Heart right ventricle (tissue), 16 donors: ENCODE measurements at regions not wholly inside any gene's neighbourhood (a gene's known extent, or its start where the extent isn't known, plus 50 kb on each side); places are given as distances from the start of the nearest gene placed in this dataset.

Experiments
- ATAC-seq, 8 donors: fragments of 200-7000 bp; cut with Tn5 transposase; one replicate each; pipeline ENCODE4 v1.9.1; 2020; ENCODE audit warnings: mild to moderate bottlenecking in 8 of 8, moderate library complexity in 8 of 8, moderate number of reproducible peaks in 1 of 8
- DNase-seq, 2 donors: peaks; one replicate each; pipeline ENCODE4 v3.0.0-alpha.2; 2020
- H3K27ac ChIP-seq, 10 donors: fragments of 200-600 bp; sonication (generic) in 2 of 10; one replicate each; pipeline versions ENCODE4 v1.5.0 to v1.8.0; 2020 to 2022; ENCODE audit warnings: mild to moderate bottlenecking in 3 of 10
- H3K27me3 ChIP-seq, 7 donors: fragments of 200-600 bp; one replicate each; pipeline ENCODE4 v1.8.0; 2021 to 2022; ENCODE audit warnings: mild to moderate bottlenecking in 2 of 7
- H3K36me3 ChIP-seq, 9 donors: fragments of 200-600 bp; sonication (generic) in 1 of 9; one replicate each; pipeline versions ENCODE4 v1.5.0 to v1.8.0; 2020 to 2022; ENCODE audit warnings: mild to moderate bottlenecking in 2 of 9
- H3K4me1 ChIP-seq, 9 donors: fragments of 200-600 bp; sonication (generic) in 1 of 9; one replicate each; pipeline versions ENCODE4 v1.5.0 to v1.8.0; 2020 to 2022; ENCODE audit warnings: mild to moderate bottlenecking in 4 of 9
- H3K4me3 ChIP-seq, 10 donors: fragments of 200-600 bp; sonication (generic) in 2 of 10; one replicate each; pipeline versions ENCODE4 v1.5.0 to v1.8.0; 2020 to 2022; ENCODE audit warnings: mild to moderate bottlenecking in 7 of 10, moderate library complexity in 2 of 10
- H3K9me3 ChIP-seq, 11 donors: fragments of 200-600 bp in 10 of 11; sonication (generic) in 2 of 11; one replicate each; pipeline versions ENCODE4 v1.5.0 to v1.8.0; 2013 to 2022; ENCODE audit warnings: mild to moderate bottlenecking in 2 of 11, control low read depth in 1 of 11, moderate library complexity in 1 of 11
- CTCF ChIP-seq, 9 donors: fragments of 200-600 bp; sonication (generic) in 2 of 9; IDR thresholded peaks; one replicate each; pipeline versions ENCODE4 v1.5.0 to v1.8.0; 2021 to 2022; ENCODE audit warnings: antibody characterized with exemption in 9 of 9, mild to moderate bottlenecking in 5 of 9, moderate library complexity in 1 of 9
- WGBS, 2 donors: extraction: QIAGEN DNeasy Blood & Tissue Kit; methylation state at CpG; one replicate each; pipeline ENCODE4 v1.1.7; 2013; ENCODE audit warnings: inconsistent platforms in 1 of 2; 5-methylcytosine and 5-hydroxymethylcytosine counted together
- intact Hi-C, 10 donors: fragments of 100-400 bp; cut with DNase I; formaldehyde crosslinking; loops; one replicate each; pipeline versions ENCODE4 v1.11.1 to v1.14.2; 2022
- donor health status: Arrhythmogenic right ventricular cardiomyopathy.
- donor health status: ischemic (EF 13 %, LVEDD 7.1; RV severe dilation, severe dysfunction).
- donor health status: healthy with polysubstance abuse.
- donor health status: DM: no; HTN: yes; CAD: no.
- donor health status: DM: no; HTN: no; CAD: no.
- donor health status: ischemic (EF 25% LVEDD 6.9; RV normal size, moderate dysfunction).
- donor health status: ischemic (EF 25% LVEDD 5.7; RV mildly dilated, moderate dysfunction).
- donor health status: healthy.
- donor health status: DM: yes; HTN: yes; CAD: no.
- donor health status: Ischemic cardiomyopathy.
- donor health status: ischemic (EF 35%, LVEDD 5.7; RV mildly dilated, moderate dysfunction).
- donor health status: nonischemic (EF 11% LVEDD 7.7; RV severe dilation, severe dysfunction).
- donor health status: DM: yes; HTN: yes; CAD: no.
- donor health status: PGD.
- donor health status: ischemic (EF 29% LVEDD 5.4; RV normal size, mild dysfunction).
- donor health status: nonischemic (EF 23%, LVEDD 6.1; RV moderate dilation, normal function).

DNA sequence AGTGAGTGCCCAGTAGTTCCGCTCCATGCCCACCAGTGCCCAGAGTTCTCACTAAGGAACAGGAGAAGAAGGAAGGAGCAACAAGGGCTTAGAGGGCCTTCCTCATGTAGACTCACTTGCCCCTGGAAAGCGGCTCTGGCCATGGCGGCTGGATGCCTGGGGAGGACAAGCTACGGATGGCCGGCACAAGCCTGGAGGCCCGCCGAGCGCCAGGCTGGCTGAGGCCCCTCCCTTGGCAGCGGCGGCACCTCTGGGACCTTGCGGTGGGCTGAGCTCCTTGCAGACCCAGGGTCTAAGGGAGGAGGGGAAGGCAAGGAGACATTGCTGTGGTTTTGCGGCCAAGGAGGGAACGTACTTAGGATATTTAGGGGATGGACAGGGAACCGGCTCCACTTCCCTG is 160.1 kb downstream of the SALL1 start:
- H3K27ac ChIP-seq: no peak overlapping the region
- intact Hi-C loops: no loop called here
- TF ChIP-seq CTCF (IDR thresholded peaks at IDR 0.05): no peak
- H3K36me3 ChIP-seq: no peaks in the 10 kb centered on the region
- 93 to 95% methylated on average over 14 of the region's 14 CpGs for WGBS, 2 donors
- H3K4me3 ChIP-seq: no peak overlapping the region
- no peak for DNase-seq
- H3K9me3 ChIP-seq: peaks cover 0 to 7% (median 0%) of the 10 kb centered on the region in 11 donors
- no peaks in the 10 kb centered on the region for H3K27me3 ChIP-seq
- no peak for ATAC-seq
- no peaks in the 10 kb centered on the region for H3K4me1 ChIP-seq

GRCh38 chr16:50989047-50989446 is 162.0 kb downstream of the SALL1 start:
- no peak for ATAC-seq
- no peak overlapping the region for H3K27ac ChIP-seq
- no peaks in the 10 kb centered on the region for H3K27me3 ChIP-seq
- H3K4me1 ChIP-seq: no peaks in the 10 kb centered on the region
- peaks cover 0 to 8% (median 0%) of the 10 kb centered on the region in 11 donors for H3K9me3 ChIP-seq
- no peaks in the 10 kb centered on the region for H3K36me3 ChIP-seq
- no peak for DNase-seq
- TF ChIP-seq CTCF (IDR thresholded peaks at IDR 0.05): no peak
- intact Hi-C loops: no loop called here
- 53 to 59% methylated on average over 1 of the region's 1 CpG for WGBS, 2 donors
- H3K4me3 ChIP-seq: no peak overlapping the region

- Histone ChIP-seq H3K9me3 (peaks cover 0 to 8% (median 0%) of the 10 kb centered on the region in 11 donors), H3K27me3 (no peaks in the 10 kb centered on the region), H3K27ac (no peak overlapping the region), H3K36me3 (no peaks in the 10 kb centered on the region), H3K4me1 (no peaks in the 10 kb centered on the region), H3K4me3 (no peak overlapping the region)
- intact Hi-C loops: no loop called here
- ATAC-seq (no peak), DNase-seq (no peak)
- TF ChIP-seq CTCF (IDR thresholded peaks at IDR 0.05): no peak
- 53 to 54% methylated on average over 3 of the region's 3 CpGs for WGBS, 2 donors
Measured at GRCh38 chr16:50988441-50988840, 162.6 kb downstream of the SALL1 start.

GRCh38 chr16:50986453-50986852 is 164.6 kb downstream of the SALL1 start:
- H3K4me1 ChIP-seq: no peaks in the 10 kb centered on the region
- WGBS, 2 donors: 63 to 66% methylated on average over 5 of the region's 5 CpGs
- intact Hi-C loops: no loop called here
- H3K4me3 ChIP-seq: no peak overlapping the region
- no peak overlapping the region for H3K27ac ChIP-seq
- DNase-seq: no peak
- peaks cover 0 to 4% (median 0%) of the 10 kb centered on the region in 7 donors for H3K27me3 ChIP-seq
- no peak for ATAC-seq
- H3K9me3 ChIP-seq: peaks cover 0 to 16% (median 0%) of the 10 kb centered on the region in 11 donors
- TF ChIP-seq CTCF (IDR thresholded peaks at IDR 0.05): no peak
- no peaks in the 10 kb centered on the region for H3K36me3 ChIP-seq
